IMR-90 (cell line): ENCODE measurements at regions not wholly inside any gene's neighbourhood (a gene's known extent, or its start where the extent isn't known, plus 50 kb on each side); places are given as distances from the start of the nearest gene placed in this dataset.

ENCODE experiments used
- ATAC-seq: fragments of 200-7000 bp; cut with Tn5 transposase; 2 replicates; pipeline ENCODE4 v1.9.1; 2020; ENCODE audit warnings: low read depth, mild to moderate bottlenecking, moderate library complexity
- BruUV-seq: library from RNA; stranded (reverse); fragments of 400-500 nt; replicated peaks from 2 replicates; lab custom pipeline; 2021; lab: Mats Ljungman, UMichigan
- CTCF ChIA-PET: fragments of 300-600 bp; formaldehyde crosslinking; extraction: SDS; loops from one replicate; lab custom pipeline; 2021; ENCODE audit warnings: antibody characterized with exemption; lab: Yijun Ruan, JAX
- POLR2A ChIA-PET: fragments of 300-600 bp; sonication (Branson Sonifier 250); formaldehyde crosslinking; loops from one replicate; lab custom pipeline; 2022; ENCODE audit warnings: antibody characterized with exemption; ENCODE audit not compliant: unreplicated experiment; lab: Charles Lee
- DNase-seq: peaks from one replicate; pipeline ENCODE4 v3.0.0; 2013
- H2AFZ ChIP-seq: replicated peaks from 2 replicates; pipeline ENCODE3; 2013; ENCODE audit warnings: low read length, mild to moderate bottlenecking; ENCODE audit not compliant: poor library complexity
- H2AK5ac ChIP-seq: 2 replicates; pipeline ENCODE4 v1.6.1; 2013; ENCODE audit warnings: low read depth, low read length, inconsistent platforms
- H2AK9ac ChIP-seq: replicated peaks from 2 replicates; pipeline ENCODE3; 2013; ENCODE audit warnings: mild to moderate bottlenecking, low read depth, low read length, moderate library complexity; ENCODE audit not compliant: poor library complexity
- H2BK120ac ChIP-seq: 2 replicates; pipeline ENCODE4 v1.6.1; 2013; ENCODE audit warnings: low read depth, low read length, inconsistent platforms
- H2BK15ac ChIP-seq: 3 replicates; pipeline ENCODE4 v1.6.1; 2013; ENCODE audit warnings: low read depth, low read length, inconsistent platforms
- H2BK20ac ChIP-seq: 2 replicates; pipeline ENCODE4 v1.6.1; 2013; ENCODE audit warnings: low read depth, mild to moderate bottlenecking, inconsistent platforms, low read length, moderate library complexity
- H2BK5ac ChIP-seq: 2 replicates; pipeline ENCODE4 v1.6.1; 2013; ENCODE audit warnings: mild to moderate bottlenecking, low read depth, low read length, inconsistent platforms; ENCODE audit not compliant: poor library complexity, severe bottlenecking
- H3K14ac ChIP-seq: replicated peaks from 2 replicates; pipeline ENCODE4 v1.6.1; 2013; ENCODE audit warnings: low read depth, low read length, inconsistent platforms
- H3K18ac ChIP-seq: 2 replicates; pipeline ENCODE4 v1.6.1; 2013; ENCODE audit warnings: low read depth, low read length, control low read depth
- H3K23ac ChIP-seq: 2 replicates; pipeline ENCODE4 v1.6.1; 2013; ENCODE audit warnings: low read depth, low read length, inconsistent platforms
- H3K27ac ChIP-seq: 2 replicates; pipeline ENCODE4 v1.5.1; 2013; ENCODE audit warnings: mild to moderate bottlenecking, control low read depth, low read length; ENCODE audit not compliant: insufficient read depth
- H3K27me3 ChIP-seq: 2 replicates; pipeline ENCODE4 v1.6.1; 2013; ENCODE audit warnings: low read length; ENCODE audit not compliant: control insufficient read depth, insufficient read depth
- H3K36me3 ChIP-seq: 2 replicates; pipeline ENCODE4 v1.6.1; 2013; ENCODE audit warnings: low read length, mixed read lengths; ENCODE audit not compliant: control insufficient read depth, insufficient read depth
- H3K4ac ChIP-seq: 2 replicates; pipeline ENCODE4 v1.6.1; 2013; ENCODE audit warnings: low read depth, low read length, inconsistent platforms
- H3K4me1 ChIP-seq: 2 replicates; pipeline ENCODE4 v1.6.1; 2013; ENCODE audit warnings: low read length, mixed read lengths; ENCODE audit not compliant: control insufficient read depth, insufficient read depth
- H3K4me2 ChIP-seq: 2 replicates; pipeline ENCODE4 v1.6.1; 2013; ENCODE audit warnings: low read depth, mild to moderate bottlenecking, control low read depth, low read length, moderate library complexity
- H3K4me3 ChIP-seq: 2 replicates; pipeline ENCODE4 v1.5.1; 2013; ENCODE audit warnings: low read depth, mild to moderate bottlenecking, control low read depth, low read length, moderate library complexity; ENCODE audit not compliant: insufficient read depth
- H3K56ac ChIP-seq: 2 replicates; pipeline ENCODE4 v1.6.1; 2013; ENCODE audit warnings: low read length, inconsistent platforms; ENCODE audit not compliant: insufficient read depth; ENCODE audit errors: extremely low read depth
- H3K79me1 ChIP-seq, 2 experiments: 2 replicates each; pipeline ENCODE4 v1.6.1; 2013; ENCODE audit warnings: low read length in 2 of 2, inconsistent platforms in 1 of 2, low read depth in 1 of 2
- H3K9ac ChIP-seq: 2 replicates; pipeline ENCODE4 v1.6.1; 2013; ENCODE audit warnings: low read depth, low read length, control low read depth
- H3K9me1 ChIP-seq: 2 replicates; pipeline ENCODE4 v1.6.1; 2013; ENCODE audit warnings: low read length, inconsistent platforms; ENCODE audit not compliant: insufficient read depth
- H3K9me3 ChIP-seq: 2 replicates; pipeline ENCODE4 v1.6.1; 2013; ENCODE audit warnings: low read length; ENCODE audit not compliant: control insufficient read depth, insufficient read depth
- H4K20me1 ChIP-seq: 2 replicates; pipeline ENCODE4 v1.6.1; 2013; ENCODE audit warnings: low read length, inconsistent platforms; ENCODE audit not compliant: insufficient read depth
- H4K5ac ChIP-seq: 2 replicates; pipeline ENCODE4 v1.6.1; 2013; ENCODE audit warnings: mild to moderate bottlenecking, low read depth, low read length, control low read depth
- H4K8ac ChIP-seq, 2 experiments: 2 replicates each; pipeline ENCODE4 v1.6.1; 2013; ENCODE audit warnings: low read depth in 2 of 2, low read length in 2 of 2, control low read depth in 1 of 2, inconsistent platforms in 1 of 2
- H4K91ac ChIP-seq: 2 replicates; pipeline ENCODE4 v1.6.1; 2013; ENCODE audit warnings: low read depth, low read length, inconsistent platforms; ENCODE audit not compliant: insufficient read depth
- CEBPB ChIP-seq: IDR thresholded peaks from 2 replicates; pipeline ENCODE4 v1.6.1; 2012; ENCODE audit warnings: low read depth, low read length, improper control_type of control experiment
- CHD1 ChIP-seq: IDR thresholded peaks from 2 replicates; pipeline ENCODE4 v1.6.1; 2012; ENCODE audit warnings: low read depth, low read length, improper control_type of control experiment
- MAFK ChIP-seq: IDR thresholded peaks from 2 replicates; pipeline ENCODE4 v1.6.1; 2012; ENCODE audit warnings: low read depth, low read length, improper control_type of control experiment
- MAZ ChIP-seq: IDR thresholded peaks from 2 replicates; pipeline ENCODE4 v1.6.1; 2012; ENCODE audit warnings: low read depth, mild to moderate bottlenecking, low read length, improper control_type of control experiment, moderate library complexity, borderline replicate concordance
- RAD21 ChIP-seq: IDR thresholded peaks from 2 replicates; pipeline ENCODE4 v1.6.1; 2012; ENCODE audit warnings: low read length, improper control_type of control experiment
- RCOR1 ChIP-seq: IDR thresholded peaks from 2 replicates; pipeline ENCODE4 v1.6.1; 2012; ENCODE audit warnings: mild to moderate bottlenecking, low read length, improper control_type of control experiment; ENCODE audit not compliant: insufficient replicate concordance
- SMC3 ChIP-seq: fragments of 150-350 bp; IDR thresholded peaks from 2 replicates; pipeline ENCODE4 v1.6.1; 2016; ENCODE audit warnings: low read depth, mild to moderate bottlenecking, antibody characterized with exemption, low read length, moderate library complexity
- WGBS, 2 experiments: methylation state at CpG; one replicate each; pipeline versions ENCODE4 v1.1.5 to v1.1.7; 2013; ENCODE audit warnings: missing lambda C conversion rate in 2 of 2; ENCODE audit not compliant: insufficient read length in 1 of 2; ENCODE audit errors: extremely low coverage in 2 of 2; 5-methylcytosine and 5-hydroxymethylcytosine counted together
- dilution Hi-C: fragments of 300-500 bp; cut with HindIII; formaldehyde crosslinking; loops from one replicate; pipeline ENCODE4 v1.14.3; 2018; ENCODE audit warnings: low sequenced_read_pairs; ENCODE audit not compliant: unreplicated experiment
- in situ Hi-C: fragments of 300-500 bp; cut with MboI; formaldehyde crosslinking; loops from 3 replicates; pipeline ENCODE4 v1.14.3; 2019; ENCODE audit warnings: low sequenced_read_pairs, inconsistent platforms, mixed read lengths
- intact Hi-C: fragments of 100-400 bp; cut with micrococcal nuclease; formaldehyde crosslinking; loops from 2 replicates; pipeline ENCODE4 v1.10.0; 2022
- TF ChIP-seq, protein P1 (sequence below): fragments of 150-350 bp; IDR thresholded peaks from 2 replicates; pipeline ENCODE4 v1.6.1; 2016; ENCODE audit warnings: low read depth, mild to moderate bottlenecking, low read length, moderate library complexity, borderline replicate concordance

DNA sequence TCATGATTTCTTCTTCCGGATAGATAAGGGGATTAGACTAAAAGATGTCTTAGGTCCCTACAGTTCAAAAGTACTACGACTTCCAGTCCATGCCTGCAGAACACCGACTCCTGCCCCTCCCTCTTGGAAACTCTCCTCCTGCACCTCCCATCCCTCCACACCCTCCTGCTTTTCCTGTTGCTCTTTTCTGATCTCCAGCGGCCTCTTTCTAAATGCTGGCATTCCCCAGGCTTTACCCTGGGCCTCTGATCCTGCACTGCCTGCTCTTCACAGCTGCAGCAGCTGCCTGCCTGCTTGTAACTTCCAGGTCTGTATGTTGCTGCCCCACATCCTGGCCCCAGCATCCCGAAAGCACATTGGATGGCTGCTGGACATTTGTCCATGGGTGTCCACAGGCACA, 154.2 kb downstream of the KCNJ12 start:
- Histone ChIP-seq H2AFZ (no peak overlapping the region), H3K4me2 (no peak overlapping the region), H3K23ac (no peak overlapping the region), H3K27me3 (no peaks in the 10 kb centered on the region), H3K4ac (no peak overlapping the region), H3K56ac (no peak overlapping the region), H4K5ac (no peak overlapping the region), H4K8ac (no peak overlapping the region), H4K20me1 (peaks cover 45% of the 10 kb centered on the region), H3K27ac (no peak overlapping the region), H2BK5ac (no peak overlapping the region), H3K4me1 (no peaks in the 10 kb centered on the region), H3K14ac (no peak overlapping the region), H2BK15ac (no peak overlapping the region), H3K36me3 (peaks cover 39% of the 10 kb centered on the region), H3K79me1 (peaks cover 33 to 56% of the 10 kb centered on the region in 2 experiments), H3K9me1 (peaks cover 9% of the 10 kb centered on the region; the same call in 1 of the 2 replicates), H4K91ac (no peak overlapping the region), H2BK20ac (no peak overlapping the region), H2AK9ac (no peak overlapping the region), H3K9ac (no peak overlapping the region), H3K4me3 (no peak overlapping the region), H2AK5ac (no peak overlapping the region), H3K18ac (no peak overlapping the region), H3K9me3 (no peaks in the 10 kb centered on the region), H2BK120ac (no peak overlapping the region)
- in situ Hi-C loops (no loop called here), dilution Hi-C loops (no loop called here), intact Hi-C loops (no loop called here)
- CTCF ChIA-PET: no interaction called here
- WGBS, 2 experiments: 34% methylated on average over 2 of the region's 5 CpGs; no CpG with 5 or more reads in 1 of the 2 experiments
- TF ChIP-seq RAD21: no peak
- TF ChIP-seq, protein P1, sequence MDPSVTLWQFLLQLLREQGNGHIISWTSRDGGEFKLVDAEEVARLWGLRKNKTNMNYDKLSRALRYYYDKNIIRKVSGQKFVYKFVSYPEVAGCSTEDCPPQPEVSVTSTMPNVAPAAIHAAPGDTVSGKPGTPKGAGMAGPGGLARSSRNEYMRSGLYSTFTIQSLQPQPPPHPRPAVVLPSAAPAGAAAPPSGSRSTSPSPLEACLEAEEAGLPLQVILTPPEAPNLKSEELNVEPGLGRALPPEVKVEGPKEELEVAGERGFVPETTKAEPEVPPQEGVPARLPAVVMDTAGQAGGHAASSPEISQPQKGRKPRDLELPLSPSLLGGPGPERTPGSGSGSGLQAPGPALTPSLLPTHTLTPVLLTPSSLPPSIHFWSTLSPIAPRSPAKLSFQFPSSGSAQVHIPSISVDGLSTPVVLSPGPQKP: no peak
- no peak for TF ChIP-seq MAZ
- TF ChIP-seq MAFK: no peak
- no peak for TF ChIP-seq CEBPB
- no peak for TF ChIP-seq SMC3
- TF ChIP-seq CHD1: no peak
- no peak for TF ChIP-seq RCOR1
- no peak for ATAC-seq
- DNase-seq: no peak
- POLR2A ChIA-PET: no interaction called here
- no TSS peak for BruUV-seq
